ENCODE measurements at regions not wholly inside any gene's neighbourhood (a gene's known extent, or its start where the extent isn't known, plus 50 kb on each side); places are given as distances from the start of the nearest gene placed in this dataset.

- ATAC-seq = no peak
- Histone ChIP-seq H3K36me3 (no peaks in the 10 kb centered on the region), H3K27ac (no peak overlapping the region), H3K4me3 (no peak overlapping the region), H3K4me1 (peaks cover 4% of the 10 kb centered on the region), H3K9me3 (no peaks in the 10 kb centered on the region), H3K27me3 (no peaks in the 10 kb centered on the region)
- DNase-seq = no peak
- TF ChIP-seq CTCF (IDR thresholded peaks at IDR 0.05) = no peak
- intact Hi-C loops (cut with DNase I) = no loop called here
Measured at GRCh38 chr18:6601241-6601640, 128.3 kb upstream of the ARHGAP28 start.

GRCh38 chr18:6602365-6602764 is 127.2 kb upstream of the ARHGAP28 start:
- intact Hi-C loops (cut with DNase I) = no loop called here
- DNase-seq (no peak), ATAC-seq (no peak)
- H3K36me3 ChIP-seq = no peaks in the 10 kb centered on the region
- H3K9me3 ChIP-seq = no peaks in the 10 kb centered on the region
- H3K27ac ChIP-seq = no peak overlapping the region
- no peak for TF ChIP-seq CTCF (IDR thresholded peaks at IDR 0.05)
- peaks cover 4% of the 10 kb centered on the region for H3K4me1 ChIP-seq
- H3K4me3 ChIP-seq = no peak overlapping the region
- H3K27me3 ChIP-seq = no peaks in the 10 kb centered on the region

- Histone ChIP-seq H3K36me3 (no peaks in the 10 kb centered on the region), H3K27ac (no peak overlapping the region), H3K9me3 (no peaks in the 10 kb centered on the region), H3K4me1 (peaks cover 4% of the 10 kb centered on the region), H3K27me3 (no peaks in the 10 kb centered on the region), H3K4me3 (no peak overlapping the region)
- ATAC-seq (no peak), DNase-seq (no peak)
- no peak for TF ChIP-seq CTCF (IDR thresholded peaks at IDR 0.05)
- intact Hi-C loops (cut with DNase I) = no loop called here
Measured at GRCh38 chr18:6604573-6604941, 125.0 kb upstream of the ARHGAP28 start.

GRCh38 chr18:6605115-6605869 is 124.2 kb upstream of the ARHGAP28 start:
- ATAC-seq (peak; percentile 64), DNase-seq (no peak)
- intact Hi-C loops (cut with DNase I) = no loop called here
- H3K27me3 ChIP-seq = no peaks in the 10 kb centered on the region
- H3K4me3 ChIP-seq = no peak overlapping the region
- H3K27ac ChIP-seq = no peak overlapping the region
- peaks cover 4% of the 10 kb centered on the region for H3K4me1 ChIP-seq
- TF ChIP-seq CTCF (IDR thresholded peaks at IDR 0.05) = no peak
- H3K9me3 ChIP-seq = no peaks in the 10 kb centered on the region
- no peaks in the 10 kb centered on the region for H3K36me3 ChIP-seq

- no peak for ATAC-seq
- TF ChIP-seq CTCF (IDR thresholded peaks at IDR 0.05) = no peak
- intact Hi-C loops (cut with DNase I) = no loop called here
- H3K27ac ChIP-seq = no peak overlapping the region
- H3K36me3 ChIP-seq = no peaks in the 10 kb centered on the region
- peaks cover 4% of the 10 kb centered on the region for H3K4me1 ChIP-seq
- H3K27me3 ChIP-seq = no peaks in the 10 kb centered on the region
- no peak overlapping the region for H3K4me3 ChIP-seq
- H3K9me3 ChIP-seq = no peaks in the 10 kb centered on the region
- DNase-seq = no peak
Measured at GRCh38 chr18:6606411-6607085, 123.0 kb upstream of the ARHGAP28 start.
